NCI-H2196 (cell line): ENCODE measurements at regions not wholly inside any gene's neighbourhood (a gene's known extent, or its start where the extent isn't known, plus 50 kb on each side); places are given as distances from the start of the nearest gene placed in this dataset.
"Not testable (repeated sequence)": the region's sequence is repeated elsewhere in the genome, so short reads cannot be mapped to it uniquely, and the experiment has no call there.

Experiments
- DNase-seq: peaks from one replicate; lab custom pipeline; 2025; ENCODE audit not compliant: unreplicated experiment; lab: John Stamatoyannopoulos, UW

DNA sequence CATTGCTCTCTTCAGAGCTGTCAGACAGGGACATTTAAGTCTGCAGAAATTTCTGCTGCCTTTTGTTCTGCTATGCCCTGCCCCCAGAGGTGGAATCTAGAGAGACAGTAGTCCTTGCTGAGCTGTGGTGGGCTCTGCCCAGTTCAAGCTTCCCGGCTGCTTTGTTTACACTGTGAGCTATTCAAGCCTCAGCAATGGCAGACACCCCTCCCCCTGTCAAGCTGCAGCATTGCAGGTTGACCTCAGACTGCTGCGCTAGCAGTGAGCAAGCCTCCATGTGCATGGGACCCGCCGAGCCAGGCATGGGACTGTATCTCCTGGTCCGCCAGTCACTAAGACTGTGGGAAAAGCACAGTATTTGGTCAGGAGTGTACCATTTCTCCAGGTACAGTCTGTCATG lies 53.6 kb upstream of the MAPK10 start:
- DNase-seq: not testable (repeated sequence)

DNA sequence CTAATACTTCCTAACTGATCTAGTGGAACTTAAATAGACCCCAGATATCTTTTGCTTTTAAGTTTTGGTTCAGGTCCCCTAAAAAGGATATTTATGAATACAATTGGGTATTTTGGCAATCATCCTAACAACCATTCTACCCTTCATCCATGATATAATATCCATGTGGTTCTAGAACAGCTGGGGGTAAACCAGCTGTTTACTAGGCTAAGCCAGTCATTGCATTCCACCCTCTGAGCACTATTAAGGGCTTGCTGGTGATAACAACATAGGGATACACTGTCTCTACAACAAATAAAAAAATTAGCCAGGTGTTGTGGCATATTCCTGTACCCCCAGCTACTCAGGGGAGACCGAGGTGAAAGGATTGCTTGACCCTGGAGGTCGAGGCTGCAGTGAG lies 54.8 kb upstream of the MAPK10 start:
- no peak for DNase-seq

DNA sequence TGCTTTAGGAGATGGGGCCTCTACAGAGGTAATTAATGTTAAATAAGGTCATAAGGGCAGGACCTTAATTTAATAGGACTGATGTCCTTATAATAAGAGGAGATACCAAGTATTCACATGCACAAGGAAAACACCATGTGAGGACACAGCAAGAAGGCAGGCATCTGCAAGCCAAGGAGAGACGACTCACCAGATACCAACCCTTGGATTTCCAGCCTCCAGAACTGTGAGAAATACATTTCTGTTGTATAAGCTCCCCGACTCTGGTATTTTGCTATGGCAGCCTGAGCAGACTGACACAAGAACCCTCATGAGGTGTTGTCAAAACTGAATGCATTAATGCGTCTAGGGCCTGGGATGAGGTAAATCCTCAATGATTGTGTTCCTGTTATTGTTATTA lies 56.2 kb upstream of the MAPK10 start:
- no peak for DNase-seq

DNA sequence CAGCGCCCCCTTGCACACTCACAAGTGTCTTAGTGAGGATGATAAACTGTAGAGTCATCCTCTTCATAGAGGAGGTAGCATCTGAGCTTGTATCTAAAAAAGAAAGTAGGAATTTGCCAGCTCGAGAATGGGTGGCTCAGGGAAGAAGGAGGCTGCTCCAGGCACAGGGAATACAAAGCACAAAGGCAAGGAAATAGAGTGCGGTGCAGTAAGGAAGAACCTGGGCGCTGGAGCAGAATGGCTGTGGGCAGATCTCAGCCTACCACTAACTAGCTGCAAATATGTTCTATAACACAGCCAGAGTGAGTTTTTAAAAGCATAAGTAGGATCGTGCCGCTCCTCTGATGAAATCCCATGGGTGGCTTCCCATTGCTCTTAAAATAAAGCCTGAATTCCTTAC lies 61.6 kb upstream of the MAPK10 start:
- DNase-seq: no peak

DNA sequence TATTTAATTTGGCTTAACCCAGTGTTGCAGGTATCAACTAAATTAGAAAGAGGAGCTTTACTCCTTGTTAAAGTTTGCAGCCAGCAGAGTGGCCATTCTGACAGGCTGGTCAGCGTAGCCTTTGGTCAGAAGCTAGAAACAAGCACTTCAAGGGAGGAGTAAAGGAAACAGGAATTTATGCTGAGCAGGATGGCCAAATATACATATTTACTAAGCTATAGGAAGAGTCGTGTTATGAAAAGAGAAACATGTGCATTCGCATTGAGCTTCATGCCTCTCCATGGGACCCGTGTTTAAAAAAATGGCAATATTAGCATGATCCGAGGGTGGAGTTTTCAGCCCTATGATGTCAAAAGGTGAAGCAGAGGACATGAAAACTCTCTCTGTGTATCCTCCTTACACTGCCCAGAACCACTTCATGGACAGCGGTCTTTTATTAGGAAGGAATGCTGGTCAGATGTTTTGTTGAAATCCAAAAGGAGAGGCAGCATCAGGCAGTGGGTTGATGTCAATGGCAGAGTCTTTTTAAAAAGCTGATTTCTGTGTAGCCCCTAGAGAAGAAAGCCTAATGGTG lies 71.8 kb upstream of the MAPK10 start:
- no peak for DNase-seq

DNA sequence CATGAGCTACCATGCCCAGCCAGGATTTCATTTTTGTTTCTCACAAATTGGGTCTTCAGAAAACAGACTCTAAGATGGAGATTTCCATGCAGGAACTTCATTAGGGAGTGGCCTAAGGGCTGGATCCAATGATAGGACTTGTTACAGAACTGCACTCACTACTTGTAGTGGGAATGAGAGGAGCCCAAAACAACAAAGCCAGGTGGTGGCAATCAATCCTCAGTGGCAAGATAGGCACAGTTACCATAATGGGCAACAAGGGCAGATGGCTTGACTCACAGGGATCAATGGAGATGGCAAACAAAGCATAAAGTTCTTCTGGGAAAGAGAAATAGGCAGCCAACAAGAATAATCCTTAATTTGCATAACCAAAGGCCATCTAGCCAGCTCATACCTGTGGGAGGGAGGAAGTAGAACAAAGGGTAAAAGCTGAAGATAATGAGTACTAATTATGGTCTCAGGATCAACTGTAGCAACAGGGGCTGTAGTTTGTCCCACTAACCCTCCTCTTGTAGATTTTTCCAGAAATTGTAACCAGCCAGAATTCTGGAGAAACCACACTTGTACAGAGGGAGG lies 72.8 kb upstream of the MAPK10 start:
- DNase-seq: no peak

DNA sequence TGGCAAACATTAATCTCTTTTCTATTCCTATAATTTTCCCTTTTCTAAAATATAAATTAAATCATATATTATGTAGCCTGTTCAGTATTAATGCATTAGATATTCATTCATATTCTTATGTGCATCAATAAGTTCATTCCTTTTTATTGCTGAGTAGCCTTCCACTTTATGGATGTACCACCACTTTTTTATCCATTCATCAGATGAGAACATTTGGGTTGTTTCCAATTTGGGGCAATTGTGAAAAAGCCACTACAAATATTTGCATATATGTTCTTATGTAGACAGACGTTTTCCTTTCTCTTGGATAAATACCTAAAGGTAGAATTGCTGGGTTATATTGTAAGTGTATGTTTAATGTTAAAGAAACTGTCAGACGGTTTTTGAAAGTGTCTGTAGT lies 79.4 kb upstream of the MAPK10 start:
- no peak for DNase-seq

DNA sequence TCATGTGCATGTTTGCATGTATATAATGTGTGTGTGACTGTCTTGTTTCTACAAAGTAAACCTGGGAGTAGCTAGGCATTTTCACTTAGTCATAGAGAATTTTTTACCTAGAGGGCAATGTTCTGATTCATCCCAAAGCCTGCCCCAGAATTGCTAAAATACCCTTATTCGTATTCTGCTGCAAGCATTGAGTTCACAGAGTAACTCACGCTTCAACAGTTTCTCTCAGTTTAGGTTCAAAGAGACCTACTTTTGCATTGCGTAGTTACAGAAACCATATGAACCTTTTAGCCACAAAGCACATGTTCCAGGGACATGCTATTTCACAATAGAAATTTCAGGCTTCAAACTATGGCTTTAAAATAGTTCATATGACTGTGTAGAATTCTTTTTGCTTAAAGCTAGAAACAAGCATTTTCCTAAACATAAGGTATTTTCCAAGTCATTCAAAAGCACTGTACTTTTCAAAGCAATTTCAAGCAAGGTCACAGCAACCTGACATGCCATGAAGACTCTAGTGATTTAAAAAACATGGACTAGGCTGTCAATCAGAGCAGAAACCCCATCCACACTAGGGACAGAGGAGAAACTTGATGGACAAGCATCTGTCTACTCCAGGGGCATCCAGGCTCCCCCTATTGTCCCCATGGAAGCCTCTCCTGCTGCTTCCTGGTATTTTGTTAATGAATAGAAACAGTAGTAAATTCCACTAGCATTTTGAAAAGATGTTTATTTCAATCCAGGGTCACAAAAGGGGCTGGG lies 81.5 kb upstream of the MAPK10 start:
- no peak for DNase-seq

DNA sequence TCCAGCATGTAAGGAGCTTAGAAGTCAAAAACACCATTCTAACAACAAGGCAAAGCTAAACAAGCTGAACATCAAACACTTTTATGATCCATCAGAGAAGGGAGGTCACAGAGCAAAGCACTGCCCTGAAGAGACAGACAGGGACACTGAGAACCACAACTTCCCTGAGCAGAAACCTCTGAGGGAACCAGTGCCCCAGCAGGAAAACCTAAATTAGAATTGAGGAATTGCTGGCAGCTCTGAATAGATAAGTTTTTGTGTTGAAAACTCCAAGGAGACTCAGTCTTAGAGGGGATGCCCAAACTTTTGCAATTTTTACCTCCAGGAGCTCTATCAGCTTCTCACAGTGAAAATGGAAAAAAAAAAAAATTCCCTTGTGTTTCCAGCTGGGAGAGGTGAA lies 83.0 kb upstream of the MAPK10 start:
- DNase-seq: no peak

DNA sequence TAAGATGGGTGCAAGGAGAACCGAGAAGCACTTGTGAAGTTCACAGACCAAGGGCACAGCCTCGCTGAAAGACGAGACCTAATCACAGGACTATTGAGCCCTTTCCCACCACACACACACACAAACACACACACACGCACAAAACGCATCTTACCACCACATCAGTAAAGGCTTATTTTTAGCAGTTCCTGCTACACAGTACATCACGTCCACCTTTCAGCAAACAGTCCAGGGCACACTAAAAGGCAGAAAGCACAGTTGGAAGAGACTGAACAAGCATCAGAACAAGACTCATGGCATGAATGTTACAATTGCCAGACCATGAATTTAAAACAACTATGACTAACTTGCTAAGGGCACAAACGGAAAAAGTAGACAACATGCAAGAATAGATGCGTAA lies 83.6 kb upstream of the MAPK10 start:
- no peak for DNase-seq

DNA sequence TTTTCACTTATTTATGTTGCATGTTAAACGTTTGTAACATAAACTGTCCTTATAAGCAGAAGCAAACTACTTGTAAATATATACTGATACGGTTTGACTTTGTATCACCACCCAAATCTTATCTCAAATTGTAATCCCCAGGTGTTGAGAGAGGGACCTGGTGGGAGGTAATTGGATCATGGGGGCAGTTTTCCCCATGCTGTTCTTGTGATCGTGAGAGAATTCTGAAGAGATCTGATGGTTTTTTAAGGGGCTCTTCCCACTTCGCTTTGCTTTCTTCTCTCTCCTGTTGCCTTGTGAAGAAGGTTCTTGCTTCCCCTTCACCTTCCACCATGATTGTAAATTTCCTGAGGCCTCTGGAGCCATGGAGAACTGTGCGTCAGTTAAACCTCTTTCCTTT lies 87.1 kb upstream of the MAPK10 start:
- DNase-seq: no peak

DNA sequence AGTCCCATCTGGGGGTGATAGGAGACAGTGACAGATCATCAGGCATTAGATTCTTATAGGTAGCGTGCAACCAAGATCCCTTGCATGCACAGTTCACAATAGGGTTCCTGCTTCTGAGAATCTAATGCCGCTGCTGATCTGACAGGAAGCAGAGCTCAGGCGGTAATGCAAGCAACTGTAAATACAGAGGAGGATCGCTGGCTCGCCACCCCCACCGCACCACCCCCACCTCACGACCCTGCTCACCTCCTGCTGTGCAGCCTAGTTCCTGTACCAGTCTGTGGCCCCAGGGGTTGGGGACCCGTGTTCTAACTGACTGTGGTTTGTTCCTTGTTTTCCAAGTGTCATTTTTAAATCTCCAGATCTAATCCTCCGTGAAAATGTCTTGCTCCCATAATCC lies 89.0 kb upstream of the MAPK10 start:
- no peak for DNase-seq

DNA sequence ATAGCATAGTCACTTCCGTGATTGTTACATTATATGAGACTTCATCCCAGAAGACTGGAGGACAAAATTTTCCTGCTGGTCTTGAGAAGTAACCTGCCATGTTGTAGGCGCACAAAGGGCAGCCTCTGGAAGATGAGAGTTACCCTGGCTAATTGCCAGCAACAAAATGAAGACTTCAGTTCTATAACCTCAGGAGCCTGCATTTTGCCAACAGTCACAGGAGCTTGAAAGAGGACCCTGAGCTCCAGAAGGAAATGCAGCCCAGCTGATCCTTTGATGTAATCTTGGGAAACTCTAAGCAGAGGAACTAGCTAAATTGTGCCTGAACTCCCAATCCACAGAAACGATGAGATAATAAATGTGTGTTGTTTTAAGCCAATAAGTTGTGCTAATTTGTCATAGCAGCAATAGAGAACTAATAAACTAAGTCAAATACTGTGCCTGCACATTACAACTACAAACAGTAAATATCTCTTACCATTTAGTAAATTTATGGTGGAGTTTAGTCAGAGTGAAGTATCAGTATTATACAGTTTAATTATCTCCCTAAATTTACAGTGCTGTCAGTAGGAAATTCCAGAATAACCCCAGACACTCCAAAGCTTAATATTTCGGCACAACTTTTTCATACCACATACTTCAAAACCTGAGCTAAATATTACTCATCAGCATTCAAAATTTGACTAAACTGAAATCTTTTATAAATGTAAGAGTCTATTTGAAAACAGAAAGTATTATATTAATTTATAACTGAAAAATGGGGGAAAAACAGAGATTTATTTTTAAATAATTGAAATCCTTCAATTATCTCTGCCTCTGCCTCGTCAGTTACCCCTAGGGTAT lies 90.1 kb upstream of the MAPK10 start:
- DNase-seq: no peak

DNA sequence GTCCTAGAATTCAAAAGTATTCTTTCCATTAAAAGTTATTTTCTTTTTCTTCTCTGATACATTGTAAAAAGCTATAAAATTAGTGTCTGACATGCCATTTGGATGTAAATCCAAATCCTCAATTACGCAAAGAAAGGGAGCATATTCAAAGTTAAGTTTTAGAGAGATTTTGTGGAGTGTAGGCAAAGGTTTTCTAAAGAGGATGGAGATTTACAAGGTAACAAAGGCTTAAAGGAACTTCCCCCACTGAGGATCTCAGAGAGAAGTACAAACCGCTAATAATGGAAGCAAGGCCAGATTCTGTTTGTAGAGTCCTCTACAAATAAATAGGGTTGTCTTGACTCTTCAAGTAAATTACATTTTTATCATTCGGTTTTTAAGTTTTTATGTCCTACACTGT lies 91.0 kb upstream of the MAPK10 start:
- no peak for DNase-seq

DNA sequence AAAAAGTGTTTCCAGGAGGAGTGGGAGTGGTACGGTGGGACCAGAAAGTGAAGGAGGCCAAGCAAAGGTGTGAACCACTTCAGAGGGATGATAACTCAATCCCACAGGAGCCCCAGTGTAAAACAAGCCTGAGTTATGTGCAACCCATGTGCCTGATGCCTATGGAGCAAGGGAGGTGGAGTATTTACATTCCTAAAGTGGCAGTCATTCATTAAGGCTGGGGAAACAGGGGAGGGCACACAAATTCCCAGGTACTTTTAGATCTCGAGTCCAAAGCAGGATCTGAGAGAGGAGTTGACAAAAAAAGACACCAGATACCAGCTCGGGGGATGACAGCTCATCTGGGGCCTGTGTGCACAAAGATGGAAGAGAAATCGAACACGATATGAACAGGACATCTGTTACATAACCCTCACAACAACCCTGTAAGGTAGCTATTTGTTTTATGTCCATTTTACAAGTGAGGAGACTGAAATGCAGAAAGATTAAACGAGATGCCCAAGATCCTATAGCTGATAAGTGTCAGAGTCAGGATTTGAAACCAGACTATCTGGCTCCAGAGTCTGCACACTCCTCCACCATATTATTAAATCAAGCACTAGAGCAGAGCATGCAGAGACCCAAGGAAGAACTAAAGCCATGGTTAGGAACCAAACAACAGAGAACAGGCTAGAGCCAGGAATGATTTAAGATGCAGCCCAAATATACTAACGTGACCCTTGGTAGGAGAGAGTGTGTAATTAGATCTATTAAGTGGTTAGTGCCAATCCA lies 91.9 kb upstream of the MAPK10 start:
- DNase-seq: no peak

DNA sequence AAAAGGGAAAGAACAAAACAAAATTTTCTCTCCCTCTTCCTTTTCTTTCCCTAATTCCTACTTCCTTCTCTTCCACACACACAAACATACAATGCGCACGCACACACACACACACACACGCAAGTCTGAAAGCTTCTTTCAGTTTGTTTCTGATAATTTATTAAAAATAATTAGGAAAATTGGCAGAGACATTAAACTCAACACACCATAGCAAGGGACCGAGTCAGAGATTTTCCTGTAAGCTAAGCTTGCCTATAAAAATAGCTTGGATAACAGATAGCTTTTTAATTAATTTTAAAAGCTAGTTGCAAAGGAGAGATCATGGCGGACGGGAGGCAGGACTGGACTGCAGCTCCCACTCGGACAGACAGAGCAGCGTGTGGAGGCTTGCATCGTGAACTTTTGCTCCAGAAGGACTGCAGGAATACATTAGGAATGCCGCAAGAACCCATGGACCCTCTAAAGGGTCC lies 92.6 kb upstream of the MAPK10 start:
- DNase-seq: no peak

DNA sequence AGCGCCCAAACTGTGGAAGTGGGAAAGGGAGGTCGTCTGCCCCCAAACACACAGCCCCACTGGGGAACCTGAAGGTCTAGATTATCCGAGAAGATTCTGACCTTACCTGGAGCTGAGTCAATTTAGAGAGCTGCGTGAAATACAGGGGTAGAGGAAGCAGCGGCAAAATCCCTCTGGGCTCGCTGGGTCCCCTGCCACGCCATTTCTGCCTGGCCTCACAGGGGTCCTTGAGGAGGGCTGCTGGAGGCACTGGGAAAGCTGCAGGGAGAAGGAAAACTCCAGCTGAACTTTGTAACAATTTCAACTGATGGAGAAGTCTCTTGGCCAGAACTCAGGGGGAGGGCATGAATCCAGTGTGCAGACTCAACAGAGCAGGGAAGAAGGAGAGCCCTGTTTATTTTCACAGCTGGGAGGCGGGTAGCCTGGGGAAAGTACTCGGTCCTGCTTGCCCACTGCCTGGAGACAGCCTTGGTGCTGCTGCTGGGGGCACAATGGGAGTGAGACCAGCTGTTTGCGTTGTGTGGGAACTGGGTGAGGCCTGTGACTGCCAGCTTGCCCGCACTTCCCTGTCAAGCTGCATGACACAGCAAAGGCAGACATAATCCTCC lies 93.2 kb upstream of the MAPK10 start:
- no peak for DNase-seq

DNA sequence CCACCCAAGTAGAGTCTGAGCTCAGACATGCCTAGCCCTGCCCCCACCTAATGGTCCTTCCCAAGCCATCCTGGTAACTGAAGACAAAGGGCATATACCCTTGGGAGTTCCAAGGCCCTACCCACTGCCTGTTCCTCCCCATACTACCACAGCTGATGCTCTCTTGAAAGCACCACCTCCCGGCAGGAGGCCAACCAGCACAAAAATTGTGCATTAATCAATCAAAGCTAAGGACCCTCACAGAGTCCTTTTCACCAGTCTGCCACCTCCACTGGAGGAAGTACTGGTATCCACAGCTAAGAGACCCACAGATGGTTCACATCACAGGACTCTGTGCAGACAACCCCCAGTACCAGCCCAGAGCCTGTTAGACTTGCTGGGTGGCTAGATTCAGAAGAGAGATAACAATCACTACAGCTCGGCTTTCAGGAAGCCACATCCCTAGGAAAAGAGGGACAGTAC lies 93.8 kb upstream of the MAPK10 start:
- DNase-seq: not testable (repeated sequence)

DNA sequence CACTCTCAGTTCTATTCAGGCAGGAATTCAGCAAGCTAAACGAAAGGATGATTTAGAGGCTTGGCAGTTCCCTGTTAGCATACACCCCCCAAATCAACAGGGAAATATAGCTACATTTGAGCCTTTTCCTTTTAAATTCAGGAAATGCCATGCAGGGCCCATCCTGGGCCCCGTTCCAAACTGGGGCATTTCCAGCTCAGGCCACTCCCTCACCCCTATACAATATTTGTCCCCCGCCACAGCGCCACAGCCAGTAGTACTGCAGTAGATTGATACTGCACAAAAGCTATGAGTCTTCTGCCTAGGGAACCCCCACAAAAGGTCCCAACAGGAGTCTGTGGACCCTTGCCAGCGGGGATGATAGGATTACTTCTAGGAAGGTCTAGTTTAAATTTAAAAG lies 102.0 kb upstream of the MAPK10 start:
- DNase-seq: no peak

DNA sequence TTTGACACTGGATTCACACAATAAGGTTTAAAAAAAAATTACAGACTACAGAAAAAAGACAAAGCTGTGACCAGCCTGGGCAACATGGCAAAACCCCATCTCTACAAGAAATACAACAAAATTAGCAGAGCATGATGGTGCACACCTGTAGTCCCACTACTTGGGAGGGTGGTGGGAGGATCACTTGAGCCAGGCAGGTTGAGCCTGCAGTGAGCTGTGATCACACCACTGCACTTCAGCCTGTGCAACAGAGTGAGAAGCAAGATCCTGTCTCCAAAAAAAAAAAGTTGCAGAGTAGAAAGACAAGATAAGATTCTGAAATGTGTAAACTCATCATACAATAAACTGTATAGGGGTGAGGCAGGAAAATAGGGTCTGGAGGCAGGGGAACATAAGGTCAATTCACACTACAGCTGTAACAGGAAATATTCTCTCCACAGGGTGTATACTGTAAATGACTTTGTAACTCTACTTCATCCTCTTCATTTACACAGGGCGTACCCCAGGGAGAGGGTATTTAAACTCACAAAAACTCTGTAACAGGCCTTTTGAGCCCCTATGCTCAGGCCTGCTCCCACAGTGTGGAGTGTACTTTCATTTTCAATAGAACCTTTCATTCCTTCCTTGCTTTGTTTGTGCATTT lies 112.6 kb upstream of the MAPK10 start:
- no peak for DNase-seq
